ENCODE measurements at regions not wholly inside any gene's neighbourhood (a gene's known extent, or its start where the extent isn't known, plus 50 kb on each side); places are given as distances from the start of the nearest gene placed in this dataset.

DNA sequence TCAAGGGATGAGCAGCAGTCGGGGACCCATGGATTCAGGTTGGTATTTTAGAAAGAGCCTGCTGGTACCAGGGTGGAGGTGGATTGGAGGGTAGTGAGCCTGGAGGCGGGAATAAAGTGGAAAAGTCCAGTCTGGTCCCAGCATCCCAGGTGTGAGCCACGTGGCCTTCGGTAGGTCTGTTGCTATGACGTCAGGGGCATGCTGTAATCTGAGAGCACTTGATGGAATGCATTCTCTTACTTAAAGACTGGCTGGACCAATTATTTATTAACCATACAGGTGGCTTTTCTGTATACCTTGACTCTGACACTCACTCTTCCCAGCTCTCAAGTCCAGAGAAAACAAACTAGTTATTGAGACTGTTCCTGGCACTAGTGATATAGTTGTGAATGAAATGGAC lies 389.9 kb upstream of the RGMA start:
- TF ChIP-seq, protein P1, sequence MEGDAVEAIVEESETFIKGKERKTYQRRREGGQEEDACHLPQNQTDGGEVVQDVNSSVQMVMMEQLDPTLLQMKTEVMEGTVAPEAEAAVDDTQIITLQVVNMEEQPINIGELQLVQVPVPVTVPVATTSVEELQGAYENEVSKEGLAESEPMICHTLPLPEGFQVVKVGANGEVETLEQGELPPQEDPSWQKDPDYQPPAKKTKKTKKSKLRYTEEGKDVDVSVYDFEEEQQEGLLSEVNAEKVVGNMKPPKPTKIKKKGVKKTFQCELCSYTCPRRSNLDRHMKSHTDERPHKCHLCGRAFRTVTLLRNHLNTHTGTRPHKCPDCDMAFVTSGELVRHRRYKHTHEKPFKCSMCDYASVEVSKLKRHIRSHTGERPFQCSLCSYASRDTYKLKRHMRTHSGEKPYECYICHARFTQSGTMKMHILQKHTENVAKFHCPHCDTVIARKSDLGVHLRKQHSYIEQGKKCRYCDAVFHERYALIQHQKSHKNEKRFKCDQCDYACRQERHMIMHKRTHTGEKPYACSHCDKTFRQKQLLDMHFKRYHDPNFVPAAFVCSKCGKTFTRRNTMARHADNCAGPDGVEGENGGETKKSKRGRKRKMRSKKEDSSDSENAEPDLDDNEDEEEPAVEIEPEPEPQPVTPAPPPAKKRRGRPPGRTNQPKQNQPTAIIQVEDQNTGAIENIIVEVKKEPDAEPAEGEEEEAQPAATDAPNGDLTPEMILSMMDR (IDR thresholded peaks at IDR 0.05), result no peak
- no peak for TF ChIP-seq POLR2A (IDR thresholded peaks at IDR 0.05)
